ENCODE measurements at regions not wholly inside any gene's neighbourhood (a gene's known extent, or its start where the extent isn't known, plus 50 kb on each side); places are given as distances from the start of the nearest gene placed in this dataset.

GRCh38 chr12:111100003-111100402, 179.6 kb upstream of the MYL2 start:
- H3K4me3 Mint-ChIP-seq: no peak overlapping the region
- peaks cover 3% of the 10 kb centered on the region for H3K27me3 Mint-ChIP-seq (ENCODE audit: low read depth)
- H3K27ac Mint-ChIP-seq (ENCODE audit: unreplicated experiment): no peak overlapping the region
- TF ChIP-seq CTCF (conservative IDR thresholded peaks at IDR 0.05): no peak
- no peaks in the 10 kb centered on the region for H3K4me1 Mint-ChIP-seq
- DNase-seq (ENCODE audit: low read depth, low spot score): no peak
- H3K36me3 Mint-ChIP-seq (ENCODE audit: low read depth): no peaks in the 10 kb centered on the region
- no peaks in the 10 kb centered on the region for H3K9me3 Mint-ChIP-seq

- no peak overlapping the region for H3K27ac Mint-ChIP-seq (ENCODE audit: unreplicated experiment)
These were observed 178.8 kb upstream of the MYL2 start for GRCh38 chr12:111099186-111099585.

GRCh38 chr12:111094157-111095010, 174.0 kb upstream of the MYL2 start:
- Mint-ChIP-seq H3K27ac (ENCODE audit: unreplicated experiment) (peak overlapping the region; percentile 12), H3K36me3 (ENCODE audit: low read depth) (no peaks in the 10 kb centered on the region), H3K4me1 (peaks cover 5% of the 10 kb centered on the region), H3K9me3 (no peaks in the 10 kb centered on the region), H3K27me3 (ENCODE audit: low read depth) (no peaks in the 10 kb centered on the region), H3K4me3 (no peak overlapping the region)
- no peak for DNase-seq (ENCODE audit: low read depth, low spot score)
- TF ChIP-seq CTCF (conservative IDR thresholded peaks at IDR 0.05): no peak

More at GRCh38 chr12:111099186-111099585, 178.8 kb upstream of the MYL2 start:
- no peak for TF ChIP-seq CTCF (conservative IDR thresholded peaks at IDR 0.05)
- no peak overlapping the region for H3K4me3 Mint-ChIP-seq
- H3K4me1 Mint-ChIP-seq: no peaks in the 10 kb centered on the region
- no peak for DNase-seq (ENCODE audit: low read depth, low spot score)
- H3K9me3 Mint-ChIP-seq: no peaks in the 10 kb centered on the region
- H3K36me3 Mint-ChIP-seq (ENCODE audit: low read depth): no peaks in the 10 kb centered on the region
- H3K27me3 Mint-ChIP-seq (ENCODE audit: low read depth): peaks cover 3% of the 10 kb centered on the region

- Mint-ChIP-seq H3K9me3 (no peaks in the 10 kb centered on the region), H3K27ac (ENCODE audit: unreplicated experiment) (no peak overlapping the region)
These were observed 173.2 kb upstream of the MYL2 start for GRCh38 chr12:111093428-111094142.

GRCh38 chr12:111091051-111091450, 170.7 kb upstream of the MYL2 start:
- peaks cover 5% of the 10 kb centered on the region for H3K4me1 Mint-ChIP-seq
- no peak overlapping the region for H3K27ac Mint-ChIP-seq (ENCODE audit: unreplicated experiment)
- no peak for DNase-seq (ENCODE audit: low read depth, low spot score)
- TF ChIP-seq CTCF (conservative IDR thresholded peaks at IDR 0.05): no peak
- H3K4me3 Mint-ChIP-seq: no peak overlapping the region
- peaks cover 2% of the 10 kb centered on the region for H3K27me3 Mint-ChIP-seq (ENCODE audit: low read depth)
- H3K9me3 Mint-ChIP-seq: no peaks in the 10 kb centered on the region
- H3K36me3 Mint-ChIP-seq (ENCODE audit: low read depth): no peaks in the 10 kb centered on the region

More at GRCh38 chr12:111093428-111094142, 173.2 kb upstream of the MYL2 start:
- TF ChIP-seq CTCF (conservative IDR thresholded peaks at IDR 0.05): no peak
- Mint-ChIP-seq H3K36me3 (ENCODE audit: low read depth) (no peaks in the 10 kb centered on the region), H3K27me3 (ENCODE audit: low read depth) (no peaks in the 10 kb centered on the region), H3K4me1 (peaks cover 5% of the 10 kb centered on the region), H3K4me3 (no peak overlapping the region)
- no peak for DNase-seq (ENCODE audit: low read depth, low spot score)

Data from neural crest cell (in vitro differentiated cells).